ENCODE measurements at regions not wholly inside any gene's neighbourhood (a gene's known extent, or its start where the extent isn't known, plus 50 kb on each side); places are given as distances from the start of the nearest gene placed in this dataset.

DNA sequence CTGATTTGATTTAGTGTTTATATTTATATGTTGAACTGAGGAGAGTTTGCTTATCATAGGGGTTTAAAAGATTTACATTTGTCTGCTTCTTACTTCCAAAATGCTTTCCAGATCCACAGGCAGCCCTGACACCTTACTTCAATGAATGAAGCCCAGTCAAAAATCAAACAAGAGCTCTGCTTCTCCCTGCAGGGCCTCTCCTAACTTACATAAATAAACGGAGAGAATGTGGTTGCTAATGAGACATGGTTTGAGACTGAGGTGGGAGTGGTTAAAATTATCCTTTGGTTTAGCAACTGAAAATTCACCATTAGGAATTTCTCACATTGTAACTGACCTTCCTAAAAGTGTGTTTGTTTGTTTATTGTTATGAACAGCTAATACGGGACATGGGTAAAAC, 612.3 kb upstream of the FANCL start:
- WGBS (ENCODE audit: extremely low coverage, insufficient coverage, low lambda C conversion rate): no CpG with 5 or more reads among the region's 2 CpGs
- Histone ChIP-seq H3K4ac (ENCODE audit: low read depth, low read length) (no peak overlapping the region), H2BK5ac (ENCODE audit: low read length) (no peak overlapping the region), H2BK15ac (replicated peaks; ENCODE audit: low read depth) (no peak overlapping the region), H3K4me3 (ENCODE audit: low read length) (no peak overlapping the region), H4K8ac (ENCODE audit: low read depth, low read length) (no peak overlapping the region), H3K4me2 (ENCODE audit: low read length) (no peak overlapping the region), H3K23ac (ENCODE audit: low read length) (no peak overlapping the region), H4K5ac (ENCODE audit: low read length) (no peak overlapping the region), H3K79me2 (ENCODE audit: control insufficient read depth, insufficient read depth, low read length) (no peaks in the 10 kb centered on the region), H2BK120ac (ENCODE audit: low read depth, low read length) (no peak overlapping the region), H2AK5ac (ENCODE audit: low read length) (no peak overlapping the region), H3K4me1 (ENCODE audit: control insufficient read depth, low read depth, low read length) (no peaks in the 10 kb centered on the region), H3K18ac (ENCODE audit: low read length) (no peak overlapping the region), H3K27ac (ENCODE audit: low read depth, low read length) (no peak overlapping the region), H3K27me3 (ENCODE audit: insufficient read depth, low read length, poor library complexity) (no peaks in the 10 kb centered on the region), H3K56ac (ENCODE audit: low read length) (no peak overlapping the region), H3K36me3 (ENCODE audit: control insufficient read depth, insufficient read depth, low read length) (no peaks in the 10 kb centered on the region), H3K9ac (ENCODE audit: low read length) (no peak overlapping the region), H3K79me1 (ENCODE audit: low read length) (no peaks in the 10 kb centered on the region)
- peak; percentile 54 for DNase-seq

DNA sequence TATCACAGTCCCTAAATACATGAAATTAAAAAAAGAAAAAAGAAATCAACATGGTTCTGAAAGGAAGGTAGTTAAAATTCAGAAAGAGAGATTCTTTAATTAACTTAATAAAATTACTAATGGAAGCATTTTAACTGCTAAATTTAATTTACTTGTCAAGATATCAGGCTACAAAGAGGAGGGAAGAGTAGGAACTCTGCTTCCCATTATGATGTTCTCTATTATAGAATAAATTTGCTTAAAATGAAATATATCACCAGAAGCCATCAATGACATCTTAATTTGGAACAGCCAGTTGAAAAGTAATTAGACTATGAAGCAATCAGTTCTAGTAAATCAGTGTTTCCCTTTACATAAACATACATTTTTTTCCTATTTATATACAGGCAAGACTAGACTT, 611.8 kb upstream of the FANCL start:
- no peaks in the 10 kb centered on the region for H3K36me3 ChIP-seq (ENCODE audit: control insufficient read depth, insufficient read depth, low read length)
- H2AK5ac ChIP-seq (ENCODE audit: low read length): no peak overlapping the region
- H3K18ac ChIP-seq (ENCODE audit: low read length): no peak overlapping the region
- no peak overlapping the region for H3K56ac ChIP-seq (ENCODE audit: low read length)
- H3K4ac ChIP-seq (ENCODE audit: low read depth, low read length): no peak overlapping the region
- no peak for DNase-seq
- no peaks in the 10 kb centered on the region for H3K79me1 ChIP-seq (ENCODE audit: low read length)
- no peak overlapping the region for H3K4me3 ChIP-seq (ENCODE audit: low read length)
- no peak overlapping the region for H3K23ac ChIP-seq (ENCODE audit: low read length)
- H3K9ac ChIP-seq (ENCODE audit: low read length): no peak overlapping the region
- H4K5ac ChIP-seq (ENCODE audit: low read length): no peak overlapping the region
- no peak overlapping the region for H3K4me2 ChIP-seq (ENCODE audit: low read length)
- no peak overlapping the region for H4K8ac ChIP-seq (ENCODE audit: low read depth, low read length)
- no peak overlapping the region for H2BK5ac ChIP-seq (ENCODE audit: low read length)
- H3K79me2 ChIP-seq (ENCODE audit: control insufficient read depth, insufficient read depth, low read length): no peaks in the 10 kb centered on the region
- no peak overlapping the region for H2BK120ac ChIP-seq (ENCODE audit: low read depth, low read length)
- H3K27me3 ChIP-seq (ENCODE audit: insufficient read depth, low read length, poor library complexity): no peaks in the 10 kb centered on the region
- H3K27ac ChIP-seq (ENCODE audit: low read depth, low read length): no peak overlapping the region
- no peak overlapping the region for H2BK15ac ChIP-seq (replicated peaks; ENCODE audit: low read depth)
- no peaks in the 10 kb centered on the region for H3K4me1 ChIP-seq (ENCODE audit: control insufficient read depth, low read depth, low read length)

DNA sequence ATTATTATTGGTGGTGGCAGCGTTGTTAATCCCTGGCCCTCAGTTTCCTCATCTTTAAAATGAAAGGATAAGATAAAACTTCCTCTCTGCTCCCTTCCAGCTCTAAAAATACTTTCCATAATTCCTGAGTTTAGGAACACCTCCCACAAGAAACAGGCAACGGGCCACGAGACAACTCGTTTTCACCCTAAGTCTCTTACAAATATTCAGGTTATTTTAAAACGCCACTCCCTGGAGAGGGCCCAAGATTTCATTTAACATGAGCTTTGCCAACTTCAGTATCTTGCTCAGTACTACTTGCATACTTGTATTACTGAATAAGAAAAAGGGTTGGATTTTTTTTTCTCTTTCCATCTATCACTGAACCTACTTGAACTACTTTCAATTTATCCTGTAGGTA, 611.1 kb upstream of the FANCL start:
- no peaks in the 10 kb centered on the region for H3K79me1 ChIP-seq (ENCODE audit: low read length)
- no peak overlapping the region for H3K4ac ChIP-seq (ENCODE audit: low read depth, low read length)
- H3K4me3 ChIP-seq (ENCODE audit: low read length): no peak overlapping the region
- no peak overlapping the region for H2BK5ac ChIP-seq (ENCODE audit: low read length)
- no peaks in the 10 kb centered on the region for H3K27me3 ChIP-seq (ENCODE audit: insufficient read depth, low read length, poor library complexity)
- H2BK120ac ChIP-seq (ENCODE audit: low read depth, low read length): no peak overlapping the region
- no peak overlapping the region for H2AK5ac ChIP-seq (ENCODE audit: low read length)
- no peak overlapping the region for H2BK15ac ChIP-seq (replicated peaks; ENCODE audit: low read depth)
- no peak overlapping the region for H3K27ac ChIP-seq (ENCODE audit: low read depth, low read length)
- no peak for DNase-seq
- H3K4me2 ChIP-seq (ENCODE audit: low read length): no peak overlapping the region
- no peaks in the 10 kb centered on the region for H3K4me1 ChIP-seq (ENCODE audit: control insufficient read depth, low read depth, low read length)
- H4K5ac ChIP-seq (ENCODE audit: low read length): no peak overlapping the region
- H3K23ac ChIP-seq (ENCODE audit: low read length): no peak overlapping the region
- no peaks in the 10 kb centered on the region for H3K36me3 ChIP-seq (ENCODE audit: control insufficient read depth, insufficient read depth, low read length)
- WGBS (ENCODE audit: extremely low coverage, insufficient coverage, low lambda C conversion rate): no CpG with 5 or more reads among the region's 5 CpGs
- no peaks in the 10 kb centered on the region for H3K79me2 ChIP-seq (ENCODE audit: control insufficient read depth, insufficient read depth, low read length)
- H4K8ac ChIP-seq (ENCODE audit: low read depth, low read length): no peak overlapping the region
- no peak overlapping the region for H3K18ac ChIP-seq (ENCODE audit: low read length)
- H3K56ac ChIP-seq (ENCODE audit: low read length): no peak overlapping the region
- H3K9ac ChIP-seq (ENCODE audit: low read length): no peak overlapping the region

GRCh38 chr2:58851598-58851997, 610.5 kb upstream of the FANCL start:
- no peak for DNase-seq
- H4K8ac ChIP-seq (ENCODE audit: low read depth, low read length): no peak overlapping the region
- H3K4me3 ChIP-seq (ENCODE audit: low read length): no peak overlapping the region
- no peaks in the 10 kb centered on the region for H3K79me1 ChIP-seq (ENCODE audit: low read length)
- H3K79me2 ChIP-seq (ENCODE audit: control insufficient read depth, insufficient read depth, low read length): no peaks in the 10 kb centered on the region
- H4K5ac ChIP-seq (ENCODE audit: low read length): no peak overlapping the region
- H2BK5ac ChIP-seq (ENCODE audit: low read length): no peak overlapping the region
- no peaks in the 10 kb centered on the region for H3K4me1 ChIP-seq (ENCODE audit: control insufficient read depth, low read depth, low read length)
- no peak overlapping the region for H2BK15ac ChIP-seq (replicated peaks; ENCODE audit: low read depth)
- H3K27me3 ChIP-seq (ENCODE audit: insufficient read depth, low read length, poor library complexity): no peaks in the 10 kb centered on the region
- no CpG with 5 or more reads among the region's 2 CpGs for WGBS (ENCODE audit: extremely low coverage, insufficient coverage, low lambda C conversion rate)
- no peak overlapping the region for H3K4ac ChIP-seq (ENCODE audit: low read depth, low read length)
- H3K56ac ChIP-seq (ENCODE audit: low read length): no peak overlapping the region
- H2AK5ac ChIP-seq (ENCODE audit: low read length): no peak overlapping the region
- no peak overlapping the region for H3K23ac ChIP-seq (ENCODE audit: low read length)
- no peak overlapping the region for H3K4me2 ChIP-seq (ENCODE audit: low read length)
- no peak overlapping the region for H3K9ac ChIP-seq (ENCODE audit: low read length)
- no peak overlapping the region for H3K18ac ChIP-seq (ENCODE audit: low read length)
- no peak overlapping the region for H3K27ac ChIP-seq (ENCODE audit: low read depth, low read length)
- no peak overlapping the region for H2BK120ac ChIP-seq (ENCODE audit: low read depth, low read length)
- no peaks in the 10 kb centered on the region for H3K36me3 ChIP-seq (ENCODE audit: control insufficient read depth, insufficient read depth, low read length)

- H3K4me3 ChIP-seq (ENCODE audit: low read length): no peak overlapping the region
- WGBS (ENCODE audit: extremely low coverage, insufficient coverage, low lambda C conversion rate): no CpG with 5 or more reads among the region's 3 CpGs
- no peak overlapping the region for H3K9ac ChIP-seq (ENCODE audit: low read length)
- no peak overlapping the region for H2BK15ac ChIP-seq (replicated peaks; ENCODE audit: low read depth)
- no peaks in the 10 kb centered on the region for H3K79me2 ChIP-seq (ENCODE audit: control insufficient read depth, insufficient read depth, low read length)
- H3K27ac ChIP-seq (ENCODE audit: low read depth, low read length): no peak overlapping the region
- H3K56ac ChIP-seq (ENCODE audit: low read length): no peak overlapping the region
- no peaks in the 10 kb centered on the region for H3K27me3 ChIP-seq (ENCODE audit: insufficient read depth, low read length, poor library complexity)
- H2AK5ac ChIP-seq (ENCODE audit: low read length): no peak overlapping the region
- H3K4ac ChIP-seq (ENCODE audit: low read depth, low read length): no peak overlapping the region
- no peak overlapping the region for H2BK5ac ChIP-seq (ENCODE audit: low read length)
- H3K23ac ChIP-seq (ENCODE audit: low read length): no peak overlapping the region
- H3K79me1 ChIP-seq (ENCODE audit: low read length): no peaks in the 10 kb centered on the region
- no peak overlapping the region for H2BK120ac ChIP-seq (ENCODE audit: low read depth, low read length)
- H4K5ac ChIP-seq (ENCODE audit: low read length): no peak overlapping the region
- H4K8ac ChIP-seq (ENCODE audit: low read depth, low read length): no peak overlapping the region
- H3K4me1 ChIP-seq (ENCODE audit: control insufficient read depth, low read depth, low read length): no peaks in the 10 kb centered on the region
- H3K4me2 ChIP-seq (ENCODE audit: low read length): no peak overlapping the region
- no peak overlapping the region for H3K18ac ChIP-seq (ENCODE audit: low read length)
- no peak for DNase-seq
- no peaks in the 10 kb centered on the region for H3K36me3 ChIP-seq (ENCODE audit: control insufficient read depth, insufficient read depth, low read length)
These were observed 603.9 kb upstream of the FANCL start for GRCh38 chr2:58845011-58845410.

GRCh38 chr2:58842501-58843155, 601.5 kb upstream of the FANCL start:
- H3K27me3 ChIP-seq (ENCODE audit: insufficient read depth, low read length, poor library complexity): no peaks in the 10 kb centered on the region
- no CpG with 5 or more reads among the region's 5 CpGs for WGBS (ENCODE audit: extremely low coverage, insufficient coverage, low lambda C conversion rate)
- no peak overlapping the region for H3K9ac ChIP-seq (ENCODE audit: low read length)
- no peak overlapping the region for H2BK120ac ChIP-seq (ENCODE audit: low read depth, low read length)
- H3K4me3 ChIP-seq (ENCODE audit: low read length): no peak overlapping the region
- H3K4me1 ChIP-seq (ENCODE audit: control insufficient read depth, low read depth, low read length): no peaks in the 10 kb centered on the region
- H4K5ac ChIP-seq (ENCODE audit: low read length): no peak overlapping the region
- H3K4ac ChIP-seq (ENCODE audit: low read depth, low read length): no peak overlapping the region
- no peak overlapping the region for H4K8ac ChIP-seq (ENCODE audit: low read depth, low read length)
- no peak overlapping the region for H3K27ac ChIP-seq (ENCODE audit: low read depth, low read length)
- H2BK5ac ChIP-seq (ENCODE audit: low read length): no peak overlapping the region
- H2AK5ac ChIP-seq (ENCODE audit: low read length): no peak overlapping the region
- H3K79me1 ChIP-seq (ENCODE audit: low read length): no peaks in the 10 kb centered on the region
- H3K79me2 ChIP-seq (ENCODE audit: control insufficient read depth, insufficient read depth, low read length): no peaks in the 10 kb centered on the region
- peak; percentile 12 for DNase-seq
- no peak overlapping the region for H3K4me2 ChIP-seq (ENCODE audit: low read length)
- no peak overlapping the region for H3K23ac ChIP-seq (ENCODE audit: low read length)
- H3K18ac ChIP-seq (ENCODE audit: low read length): no peak overlapping the region
- H3K36me3 ChIP-seq (ENCODE audit: control insufficient read depth, insufficient read depth, low read length): no peaks in the 10 kb centered on the region
- no peak overlapping the region for H2BK15ac ChIP-seq (replicated peaks; ENCODE audit: low read depth)
- H3K56ac ChIP-seq (ENCODE audit: low read length): no peak overlapping the region

All from mesendoderm (in vitro differentiated cells).